WTC11 (cell line): ENCODE measurements at regions not wholly inside any gene's neighbourhood (a gene's known extent, or its start where the extent isn't known, plus 50 kb on each side); places are given as distances from the start of the nearest gene placed in this dataset.

Source experiments
- CTCF ChIP-seq: fragments of 200-600 bp; IDR thresholded peaks from 2 replicates; pipeline ENCODE4 v1.8.0; 2022; ENCODE audit warnings: antibody characterized with exemption
- ELF4 ChIP-seq: sonication (generic); formaldehyde crosslinking; IDR thresholded peaks from 2 replicates; pipeline ENCODE4 v1.8.1; 2022; ENCODE audit warnings: low read depth, mild to moderate bottlenecking, moderate library complexity, missing genetic modification reagents
- PREB ChIP-seq: sonication (generic); formaldehyde crosslinking; IDR thresholded peaks from 2 replicates; pipeline ENCODE4 v1.8.1; 2022; ENCODE audit warnings: mild to moderate bottlenecking, missing genetic modification reagents, moderate library complexity, borderline replicate concordance
- SMAD3 ChIP-seq: sonication (generic); formaldehyde crosslinking; IDR thresholded peaks from 2 replicates; pipeline ENCODE4 v1.8.0; 2022; ENCODE audit warnings: missing genetic modification reagents, mild to moderate bottlenecking, borderline replicate concordance
- ZNF416 ChIP-seq: fragments of 250-450 bp; sonication (Bioruptor Pico); IDR thresholded peaks from 2 replicates; pipeline ENCODE4 v1.9.0; 2021; ENCODE audit warnings: mild to moderate bottlenecking, inconsistent platforms

- TF ChIP-seq CTCF (no peak), SMAD3 (CRISPR knock-in tag) (no peak), ELF4 (CRISPR knock-in tag) (no peak), ZNF416 (CRISPR knock-in tag) (no peak), PREB (CRISPR knock-in tag) (no peak)
These were observed 82.6 kb downstream of the CETN3 start for GRCh38 chr5:90326995-90327394.
